IPS DF 19.7 (cell line): ENCODE measurements at regions not wholly inside any gene's neighbourhood (a gene's known extent, or its start where the extent isn't known, plus 50 kb on each side); places are given as distances from the start of the nearest gene placed in this dataset.
"Not testable (repeated sequence)": the region's sequence is repeated elsewhere in the genome, so short reads cannot be mapped to it uniquely, and the experiment has no call there.

Experiments used
- DNase-seq: peaks from one replicate; pipeline ENCODE4 v3.0.0-alpha.2; 2013; ENCODE audit warnings: low read depth, low spot score

DNA sequence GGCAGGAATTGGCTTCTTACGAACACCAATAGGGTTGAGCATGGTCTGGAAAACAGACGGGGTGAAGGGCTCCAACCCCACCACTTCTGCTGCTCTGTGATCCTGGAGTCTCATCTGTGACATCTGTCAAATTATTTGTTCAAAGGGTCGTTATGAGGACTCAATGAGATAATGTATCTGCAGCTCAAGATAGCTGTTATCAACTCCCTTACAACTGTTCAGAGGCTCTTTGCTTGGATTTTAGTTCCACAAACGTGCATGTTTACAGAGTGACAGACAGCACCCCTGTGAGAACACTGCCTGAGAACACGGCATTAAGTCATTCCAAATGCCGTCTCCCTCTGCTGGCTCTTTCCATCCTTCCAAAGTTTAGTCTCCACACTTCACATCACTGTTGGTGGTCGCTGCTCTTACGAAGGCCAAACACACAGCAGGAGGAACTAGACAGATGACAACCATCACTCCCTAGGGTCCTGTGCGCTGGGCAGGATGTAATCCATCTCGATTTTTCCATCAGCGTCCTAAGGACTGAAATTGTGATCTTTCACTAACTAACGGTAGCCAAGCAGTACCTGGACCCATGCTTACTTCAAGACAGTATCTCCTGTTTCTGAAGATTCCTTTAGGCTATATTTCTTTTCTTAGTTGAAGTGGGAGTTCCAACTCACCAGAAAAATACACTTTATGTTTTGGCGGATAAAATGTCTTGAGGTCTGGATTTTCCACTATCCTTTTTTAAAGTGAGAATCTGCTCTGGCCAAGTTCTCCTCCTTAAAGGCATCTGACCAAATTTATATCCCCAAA is 220.3 kb downstream of the ANAPC1 start:
- no peak for DNase-seq

DNA sequence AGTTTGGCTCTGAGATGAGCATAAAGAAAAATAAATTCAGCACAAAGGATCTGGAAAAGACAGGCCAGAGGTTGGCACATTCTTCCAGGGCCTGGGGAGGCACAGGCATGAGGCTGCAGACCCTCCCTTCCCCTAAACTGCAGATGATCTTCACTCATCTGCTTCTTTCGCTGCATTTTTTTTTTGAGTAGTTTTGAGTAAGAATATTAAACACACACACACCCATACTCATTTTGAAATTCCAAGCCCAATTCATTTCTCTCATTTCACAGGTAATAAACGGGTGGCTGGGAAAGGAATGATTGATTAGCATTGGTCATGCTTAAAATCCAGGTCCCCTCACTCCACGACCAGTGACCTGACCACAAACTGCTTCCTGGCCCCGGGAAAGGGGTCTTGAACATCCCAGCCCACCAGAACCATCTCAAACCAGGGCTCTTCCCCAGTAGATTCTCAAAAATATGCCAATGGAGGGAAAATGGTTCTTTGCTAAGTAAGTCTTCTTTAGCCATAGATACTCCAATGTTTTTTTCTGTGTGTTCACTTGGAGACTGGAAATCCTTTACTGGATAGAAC is 219.6 kb downstream of the ANAPC1 start:
- DNase-seq: no peak

DNA sequence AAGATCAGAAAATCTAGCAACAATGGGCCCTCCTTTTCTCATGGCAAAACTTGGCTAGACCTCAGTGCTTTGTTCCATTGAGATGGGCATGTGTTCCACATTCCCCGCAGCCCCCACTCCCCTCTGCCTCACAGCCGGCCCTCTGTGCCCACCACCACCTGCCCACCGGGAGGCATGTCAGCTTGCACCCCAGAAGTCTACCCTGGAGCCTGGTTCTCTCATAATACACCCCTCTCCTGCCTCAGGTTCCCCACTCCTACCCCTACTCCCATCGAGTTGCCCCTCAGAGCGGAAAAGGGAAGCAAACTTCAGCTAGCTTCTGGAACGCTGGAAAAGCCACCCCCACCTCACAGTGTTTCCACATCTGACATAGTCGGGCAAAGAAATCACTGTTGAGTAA is 219.0 kb downstream of the ANAPC1 start:
- DNase-seq: no peak

DNA sequence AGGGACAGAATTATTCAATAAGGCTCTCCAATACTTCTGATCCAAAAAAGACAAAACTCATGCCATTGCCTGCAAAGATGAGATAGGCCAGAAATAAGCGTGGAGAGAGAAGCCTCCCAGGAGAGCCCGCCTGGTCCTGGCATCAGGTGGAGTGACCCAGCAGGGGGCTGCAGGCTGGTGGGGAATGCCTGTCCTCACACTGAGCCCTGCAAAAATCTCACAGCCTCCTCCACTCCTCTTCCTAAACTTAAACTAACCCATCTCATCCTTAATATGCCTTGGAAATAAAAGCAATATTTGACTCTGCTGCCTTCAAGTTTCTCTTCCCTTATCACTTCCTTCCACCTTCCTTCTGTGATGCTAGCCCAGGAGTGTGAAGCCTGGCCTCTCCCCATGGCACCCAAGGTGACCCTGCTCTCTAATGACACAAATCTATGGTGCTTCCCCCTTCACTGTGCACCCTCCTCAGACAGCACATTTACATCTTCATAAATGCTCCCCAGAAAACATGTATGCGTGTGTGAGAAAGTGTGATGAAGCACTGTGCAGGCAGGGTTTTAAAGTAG is 218.4 kb downstream of the ANAPC1 start:
- no peak for DNase-seq

DNA sequence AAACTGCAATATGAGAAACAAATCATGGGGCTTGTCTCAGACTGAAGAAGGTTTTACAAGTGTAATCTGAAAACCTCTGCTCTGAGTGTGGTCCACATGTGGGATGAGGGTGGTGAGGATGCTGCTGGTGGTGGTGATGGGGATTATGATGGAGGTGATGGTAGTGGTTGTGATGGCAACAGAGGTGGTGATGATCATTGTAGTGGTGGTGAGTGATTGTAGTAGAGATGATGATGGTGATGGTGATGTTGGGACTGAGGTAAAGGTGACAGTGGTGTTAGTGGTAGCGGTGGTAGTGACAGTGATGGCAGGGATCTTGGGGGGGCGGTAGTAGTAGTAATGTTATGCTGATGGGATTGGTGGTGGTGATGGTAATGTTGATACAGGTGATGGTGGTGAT is 217.8 kb downstream of the ANAPC1 start:
- no peak for DNase-seq

DNA sequence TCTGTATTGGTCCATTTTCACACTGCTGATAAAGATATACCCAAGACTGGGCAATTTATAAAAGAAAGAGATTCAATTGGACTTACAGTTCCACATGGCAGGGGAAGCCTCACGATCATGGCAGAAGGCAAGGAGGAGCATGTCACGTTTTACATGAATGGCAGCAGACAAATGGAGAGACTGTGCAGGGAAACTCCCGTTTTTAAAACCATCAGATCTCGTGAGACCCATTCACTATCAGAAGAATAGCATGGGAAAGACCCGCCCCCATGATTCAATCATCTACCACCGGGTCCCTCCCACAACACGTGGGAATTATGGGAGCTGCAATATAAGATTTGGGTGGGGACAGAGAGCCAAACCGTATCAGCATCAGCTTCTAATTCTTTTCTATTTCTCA is 217.0 kb downstream of the ANAPC1 start:
- no peak for DNase-seq

DNA sequence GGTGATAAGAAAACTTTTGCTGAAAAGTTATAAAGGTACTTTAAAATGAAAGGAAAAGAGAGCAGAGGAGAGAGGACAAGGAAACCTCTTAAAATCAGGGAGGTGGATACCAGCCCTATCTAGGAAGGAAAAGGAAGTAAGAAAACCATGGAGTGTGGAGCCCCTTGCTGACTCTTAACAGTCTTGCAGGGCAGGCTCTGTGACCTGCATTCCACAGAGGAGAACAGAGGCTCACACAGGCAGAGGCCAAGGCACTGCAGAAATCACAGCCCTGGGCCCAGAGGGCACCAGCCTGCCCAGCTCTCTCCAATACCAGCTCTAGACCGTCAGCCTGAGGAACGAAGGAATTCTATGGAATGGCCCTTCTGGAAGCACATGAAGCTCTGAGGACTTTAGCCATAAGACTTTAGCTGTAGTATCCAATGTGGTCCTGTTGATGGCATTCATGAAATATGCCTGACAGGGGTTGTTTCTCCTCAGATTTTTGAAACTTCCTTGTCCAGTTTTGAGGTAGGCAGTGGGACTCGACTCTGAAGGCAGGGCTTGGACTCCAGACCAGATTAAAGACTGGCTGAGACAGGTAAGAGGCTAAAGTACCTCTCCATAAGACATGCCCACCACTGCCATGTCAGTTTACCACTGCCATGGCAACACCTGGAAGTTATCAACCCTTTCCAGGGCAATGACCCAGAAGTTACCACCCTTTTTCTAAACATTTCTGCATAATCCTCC is 216.3 kb downstream of the ANAPC1 start:
- no peak for DNase-seq

DNA sequence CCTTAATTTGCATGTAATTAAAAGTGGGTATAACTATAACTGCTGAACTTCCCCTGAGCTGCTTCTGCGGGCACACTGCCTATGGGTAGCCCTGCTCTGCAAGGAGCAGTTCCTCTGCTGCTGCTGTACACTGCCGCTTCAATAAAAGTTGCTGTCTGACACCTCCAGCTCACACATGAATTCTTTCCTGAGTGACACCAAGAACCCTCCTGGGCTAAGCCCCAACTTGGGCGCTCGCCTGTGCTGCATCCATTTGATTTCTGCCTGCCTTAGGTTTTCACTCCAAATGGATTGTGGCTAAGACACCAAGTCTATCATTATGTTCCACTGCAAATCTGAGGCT is 215.7 kb downstream of the ANAPC1 start:
- no peak for DNase-seq

DNA sequence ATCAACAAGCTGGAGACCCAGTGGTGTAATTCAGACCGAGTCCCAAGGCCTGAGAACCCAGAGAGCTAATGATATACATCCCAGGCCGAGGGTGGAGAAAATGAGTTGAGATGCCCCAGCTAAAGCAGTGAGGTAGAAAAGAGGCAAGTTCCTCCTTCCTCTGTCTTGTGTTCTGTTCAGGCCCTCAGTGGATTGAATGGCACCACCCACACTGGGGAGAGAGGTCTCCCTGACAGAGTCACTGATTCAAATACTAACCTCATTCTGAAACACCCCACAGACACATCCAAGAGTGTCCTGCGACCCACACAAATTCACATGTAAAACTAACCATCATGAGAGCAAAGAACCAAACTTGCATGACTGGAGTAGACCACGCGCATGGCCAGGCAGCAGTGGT is 215.3 kb downstream of the ANAPC1 start:
- DNase-seq: no peak

DNA sequence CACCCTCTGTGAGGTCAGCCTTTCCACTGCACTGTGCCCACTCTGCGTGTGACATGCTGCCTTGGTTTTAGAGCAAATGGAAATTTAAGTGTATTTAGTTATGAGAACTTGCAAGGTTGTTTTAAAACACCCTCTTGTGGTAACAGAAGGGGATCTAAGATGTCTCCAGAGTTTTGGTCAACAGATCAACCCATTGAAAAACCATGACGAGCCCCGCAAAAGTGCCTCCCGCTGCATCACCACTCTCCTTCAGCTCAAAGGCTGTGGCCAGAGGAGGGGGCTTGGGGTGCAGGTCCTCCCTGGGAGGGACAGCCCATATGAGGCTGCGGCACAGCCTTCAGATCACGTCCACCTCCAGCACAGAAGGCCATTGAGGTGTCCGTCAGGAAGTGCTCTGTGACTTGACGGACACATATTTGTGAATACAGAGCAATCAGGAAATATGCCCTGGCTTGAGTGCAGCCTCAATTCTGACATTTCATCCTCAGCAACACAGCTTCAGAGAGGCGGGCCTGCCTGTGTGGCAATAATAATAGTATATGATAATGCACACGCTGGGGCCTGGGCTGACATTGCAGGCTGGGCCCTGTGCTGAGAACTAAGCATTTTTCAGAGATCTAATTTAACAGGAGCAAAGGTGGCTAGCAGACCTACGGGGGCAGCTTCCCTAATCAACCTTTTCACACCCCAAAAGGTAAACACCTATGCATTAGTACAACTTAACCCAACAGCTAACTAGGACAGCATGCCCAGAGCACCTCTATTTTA is 213.9 kb downstream of the ANAPC1 start:
- DNase-seq: no peak

DNA sequence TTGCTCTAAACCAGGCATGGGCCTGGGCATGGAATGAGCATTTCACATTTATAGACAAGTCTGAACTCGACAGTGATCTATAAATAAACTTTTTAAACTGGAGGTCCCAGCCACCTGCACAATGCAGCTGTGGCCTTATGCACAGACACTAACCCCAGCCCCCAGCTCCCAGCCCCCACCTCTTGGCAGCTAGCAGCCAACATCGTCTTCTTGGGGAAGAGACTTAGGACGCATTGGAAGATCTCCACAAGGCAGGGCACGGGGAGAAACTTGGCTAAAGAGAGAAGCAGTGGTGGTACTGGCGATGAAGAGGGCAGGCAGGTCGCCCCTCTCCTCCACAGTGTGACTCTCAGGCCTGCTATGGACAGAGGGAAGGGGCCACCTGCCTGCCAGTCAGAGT is 213.2 kb downstream of the ANAPC1 start:
- no peak for DNase-seq

DNA sequence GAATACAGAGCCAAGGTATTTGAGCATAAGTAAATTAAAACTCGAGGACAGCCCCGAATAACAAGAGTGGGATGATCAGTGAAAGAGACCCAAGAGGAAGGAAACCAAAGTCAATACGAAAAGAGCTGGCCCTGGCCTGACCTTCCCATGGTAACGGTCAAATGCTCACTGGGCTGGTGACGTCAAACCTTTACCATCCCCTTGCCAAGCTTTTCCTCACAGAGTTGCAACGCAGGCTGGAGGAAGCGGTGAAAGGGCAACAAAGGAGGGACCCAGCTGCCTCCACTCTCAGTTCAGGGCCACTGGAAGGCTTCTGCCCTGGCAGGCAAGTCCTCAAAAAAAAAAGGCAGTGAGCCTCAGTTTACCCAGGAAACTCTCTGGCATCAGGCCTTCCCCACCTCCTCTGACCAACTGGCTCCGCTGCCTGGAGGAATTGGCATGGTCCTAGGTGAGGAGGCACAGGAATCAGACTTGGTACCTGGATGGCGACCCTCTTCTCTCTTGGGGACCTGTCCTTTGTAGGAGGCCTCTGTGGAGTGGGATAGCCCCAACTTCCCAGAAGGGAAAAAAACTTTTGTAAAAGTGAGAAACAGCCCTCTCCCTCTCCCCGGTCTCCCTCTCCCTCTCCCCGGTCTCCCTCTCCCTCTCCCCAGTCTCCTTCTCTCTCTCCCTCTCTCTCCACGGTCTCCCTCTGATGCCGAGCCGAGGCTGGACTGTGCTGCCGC is 212.4 kb downstream of the ANAPC1 start:
- no peak for DNase-seq

DNA sequence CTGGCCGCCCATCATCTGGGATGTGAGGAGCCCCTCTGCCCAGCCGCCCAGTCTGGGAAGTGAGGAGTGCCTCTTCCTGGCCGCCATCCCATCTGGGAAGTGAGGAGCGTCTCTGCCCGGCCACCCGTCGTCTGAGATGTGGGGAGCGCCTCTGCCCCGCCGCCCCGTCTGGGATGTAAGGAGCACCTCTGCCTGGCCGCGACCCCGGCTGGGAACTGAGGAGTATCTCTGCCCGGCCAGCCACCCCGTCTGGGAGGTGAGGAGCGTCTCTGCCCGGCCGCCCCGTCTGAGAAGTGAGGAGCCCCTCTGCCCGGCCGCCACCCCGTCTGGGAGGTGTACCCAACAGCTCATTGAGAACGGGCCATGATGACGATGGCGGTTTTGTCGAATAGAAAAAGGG is 211.4 kb downstream of the ANAPC1 start:
- DNase-seq: not testable (repeated sequence)

DNA sequence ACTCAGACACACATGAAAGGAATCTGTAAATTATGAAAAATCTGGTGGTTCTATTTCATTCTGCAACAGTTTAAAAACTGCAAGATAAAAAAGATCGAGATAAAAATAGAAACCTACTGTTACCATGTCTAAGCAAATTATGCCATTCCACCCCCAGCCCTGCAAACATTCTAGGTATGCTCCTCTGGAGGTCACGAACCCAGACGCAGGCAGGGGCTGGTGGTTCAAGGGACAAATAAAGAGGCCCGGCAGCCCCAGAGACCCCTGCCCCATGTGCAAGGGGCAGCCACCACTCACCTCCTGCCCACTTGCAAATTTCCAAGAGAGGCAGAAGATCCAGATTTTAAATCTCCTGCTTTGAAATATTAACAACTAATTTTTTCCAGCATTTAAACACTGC is 210.5 kb downstream of the ANAPC1 start:
- DNase-seq: no peak

DNA sequence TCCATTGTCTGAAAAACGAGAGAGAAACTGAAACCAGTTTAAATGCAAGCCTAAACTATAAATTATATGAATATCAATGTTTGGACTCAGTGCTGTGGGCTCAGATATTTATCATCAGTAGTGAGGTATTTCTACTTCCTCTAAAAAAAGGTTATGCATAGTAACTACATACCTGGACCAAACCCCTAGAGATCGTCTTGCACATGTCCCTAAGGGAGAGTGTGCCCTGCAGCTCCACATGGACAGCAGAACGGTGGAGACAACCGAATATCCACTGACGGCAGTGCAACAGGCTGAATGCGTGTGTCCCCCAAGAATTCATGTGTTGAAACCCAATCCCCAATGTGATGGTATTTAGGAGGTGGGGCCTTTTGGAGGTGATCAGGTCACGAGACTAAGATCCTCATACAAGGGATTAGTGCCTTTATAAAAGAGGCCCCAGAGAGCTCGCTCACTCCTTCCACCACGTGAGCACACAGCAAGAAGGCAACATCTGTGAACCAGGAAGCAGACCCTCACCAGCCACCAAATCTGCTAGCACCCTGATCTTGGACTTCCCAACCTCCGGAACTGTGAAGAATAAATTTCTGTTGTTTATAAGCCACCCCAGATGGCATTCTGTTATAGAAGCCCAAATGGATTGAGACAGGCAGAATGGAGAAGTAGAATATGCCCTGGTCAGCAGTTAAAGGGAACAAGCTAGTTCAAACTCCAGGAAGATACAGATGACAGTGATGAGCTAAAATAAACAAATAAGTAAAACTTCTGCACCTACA is 208.4 kb downstream of the ANAPC1 start:
- no peak for DNase-seq

DNA sequence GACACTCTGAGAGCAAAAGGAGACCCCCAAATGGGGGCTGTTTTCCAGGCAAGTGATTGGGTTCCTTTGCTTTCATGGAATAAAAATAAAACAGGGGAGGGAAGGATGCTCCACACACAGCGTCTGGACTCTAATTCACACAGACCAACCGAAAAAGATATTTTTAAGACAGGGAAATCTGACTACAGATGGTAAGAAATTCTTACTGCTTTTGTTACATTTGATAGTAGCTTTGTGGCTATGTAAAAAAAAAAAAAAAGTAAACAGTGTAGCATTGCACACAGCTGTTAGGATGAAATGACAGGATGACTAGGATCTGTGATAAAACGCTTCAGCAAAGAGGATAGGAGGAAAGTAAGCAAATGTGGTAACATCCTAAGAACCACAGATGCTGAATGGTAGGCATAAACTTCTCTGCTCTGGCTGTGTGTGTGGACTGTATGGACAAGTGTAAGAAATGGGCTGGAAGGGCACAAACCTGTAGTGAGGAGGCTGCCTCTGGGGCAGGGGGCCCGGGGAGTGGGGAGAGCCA is 207.6 kb downstream of the ANAPC1 start:
- DNase-seq: no peak

DNA sequence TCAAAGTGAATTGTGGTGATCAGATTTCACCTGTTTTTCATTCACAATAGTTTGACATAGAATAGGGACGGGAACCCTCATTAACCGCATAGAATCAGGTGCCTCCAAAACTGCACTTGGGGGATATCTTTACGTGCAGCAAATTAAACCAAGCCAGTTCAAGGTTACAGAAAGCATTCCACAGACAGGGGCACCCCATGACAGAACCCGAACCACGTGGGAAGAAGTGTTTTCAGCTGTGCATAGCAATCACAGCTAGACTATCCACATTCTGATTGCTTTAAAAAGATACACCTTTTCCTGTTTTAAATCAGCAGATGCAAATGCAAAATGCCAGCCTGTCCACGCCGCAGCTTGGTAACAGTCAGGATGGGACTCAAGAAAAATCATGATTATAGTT is 205.8 kb downstream of the ANAPC1 start:
- no peak for DNase-seq

DNA sequence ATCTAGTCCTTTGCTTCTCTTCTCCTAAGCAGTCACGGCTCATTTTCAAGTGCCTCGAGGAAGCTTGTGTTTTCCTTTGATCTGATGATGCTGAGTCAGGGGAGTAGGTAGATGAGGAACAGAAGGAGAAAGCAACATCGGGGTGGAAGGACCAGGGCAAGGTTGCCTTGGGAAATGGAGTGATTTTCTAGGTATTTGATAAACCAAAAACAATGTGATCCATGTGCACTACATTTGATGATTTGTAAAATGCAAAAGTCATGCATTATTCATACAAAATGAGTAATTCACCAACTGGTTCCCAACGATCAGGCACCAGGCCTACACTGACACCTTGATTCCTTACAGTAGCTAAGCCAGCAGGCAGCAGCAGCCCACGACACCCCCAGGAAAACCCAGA is 205.3 kb downstream of the ANAPC1 start:
- DNase-seq: no peak

DNA sequence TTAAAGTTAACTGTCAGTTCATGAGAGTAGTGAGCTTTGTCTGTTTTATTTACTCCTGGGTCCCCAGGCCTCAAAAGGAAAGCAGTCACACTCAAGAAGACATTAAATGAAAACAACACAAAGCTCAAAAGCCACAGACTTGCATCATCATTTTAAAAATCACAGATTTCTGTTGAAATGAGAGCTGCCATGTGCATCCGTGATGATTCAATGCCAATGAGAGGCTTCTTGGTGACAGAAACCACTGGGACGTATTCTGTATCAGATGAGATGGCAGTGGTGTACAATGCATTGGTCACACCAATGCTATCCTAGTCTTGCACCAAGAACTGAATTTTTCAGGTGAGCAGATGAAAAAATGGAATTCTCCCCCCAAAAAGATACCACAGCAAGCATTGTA is 204.8 kb downstream of the ANAPC1 start:
- DNase-seq: no peak

DNA sequence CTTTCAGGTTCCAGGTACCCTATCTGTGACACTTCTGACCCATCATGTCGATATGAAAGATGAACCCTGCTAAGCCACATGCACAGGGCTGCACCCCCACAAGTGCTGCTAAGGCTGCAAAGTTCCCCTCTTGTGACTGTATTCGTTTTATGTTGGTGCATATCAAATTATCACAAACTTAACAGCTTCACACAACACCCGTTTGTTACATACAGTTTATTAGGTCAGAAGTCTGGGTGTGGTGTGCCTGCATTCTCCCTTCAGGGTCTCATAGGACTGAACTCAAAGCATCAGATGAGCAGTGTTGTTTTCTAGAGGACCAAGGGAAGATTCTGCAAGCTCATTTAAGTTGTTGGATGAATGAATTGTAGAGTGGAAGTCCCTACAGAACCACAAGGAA is 199.4 kb downstream of the ANAPC1 start:
- DNase-seq: no peak
